ENCODE measurements at regions not wholly inside any gene's neighbourhood (a gene's known extent, or its start where the extent isn't known, plus 50 kb on each side); places are given as distances from the start of the nearest gene placed in this dataset.
"Not testable (repeated sequence)": the region's sequence is repeated elsewhere in the genome, so short reads cannot be mapped to it uniquely, and the experiment has no call there.

- DNase-seq (ENCODE audit: low read depth in 2 of 2): no peak
Observed at GRCh38 chr20:7770578-7770977, 169.7 kb downstream of the HAO1 start.

GRCh38 chr20:7772371-7772770 lies 167.9 kb downstream of the HAO1 start:
- DNase-seq (ENCODE audit: low read depth in 2 of 2): no peak

- no peak for DNase-seq (ENCODE audit: low read depth in 2 of 2)
Observed at GRCh38 chr20:7773511-7773910, 166.7 kb downstream of the HAO1 start.

- DNase-seq (ENCODE audit: low read depth in 2 of 2): no peak
Observed at GRCh38 chr20:7775072-7775471, 165.2 kb downstream of the HAO1 start.

- DNase-seq (ENCODE audit: low read depth in 2 of 2): no peak
Observed at GRCh38 chr20:7776148-7776547, 164.1 kb downstream of the HAO1 start.

GRCh38 chr20:7790189-7790588 lies 150.1 kb downstream of the HAO1 start:
- no peak for DNase-seq (ENCODE audit: low read depth in 2 of 2)

GRCh38 chr20:7792150-7792869 lies 147.9 kb downstream of the HAO1 start:
- no peak for DNase-seq (ENCODE audit: low read depth in 2 of 2)

- no peak for DNase-seq (ENCODE audit: low read depth in 2 of 2)
Observed at GRCh38 chr20:7798176-7798575, 142.1 kb downstream of the HAO1 start.

GRCh38 chr20:7799862-7800261 lies 140.4 kb downstream of the HAO1 start:
- no peak for DNase-seq (ENCODE audit: low read depth in 2 of 2)

GRCh38 chr20:7803411-7804151 lies 136.7 kb downstream of the HAO1 start:
- not testable (repeated sequence) for DNase-seq (ENCODE audit: low read depth in 2 of 2)

GRCh38 chr20:7806831-7807230 lies 133.4 kb downstream of the HAO1 start:
- DNase-seq (ENCODE audit: low read depth in 2 of 2): no peak

- no peak for DNase-seq (ENCODE audit: low read depth in 2 of 2)
Observed at GRCh38 chr20:7817286-7817685, 123.0 kb downstream of the HAO1 start.

- DNase-seq (ENCODE audit: low read depth in 2 of 2): no peak
Observed at GRCh38 chr20:7818477-7818876, 121.8 kb downstream of the HAO1 start.

GRCh38 chr20:7820897-7821296 lies 119.4 kb downstream of the HAO1 start:
- no peak for DNase-seq (ENCODE audit: low read depth in 2 of 2)

- no peak for DNase-seq (ENCODE audit: low read depth in 2 of 2)
Observed at GRCh38 chr20:7822772-7823171, 117.5 kb downstream of the HAO1 start.

- DNase-seq (ENCODE audit: low read depth in 2 of 2): no peak
Observed at GRCh38 chr20:7828437-7828836, 111.8 kb downstream of the HAO1 start.

- DNase-seq (ENCODE audit: low read depth in 2 of 2): no peak
Observed at GRCh38 chr20:7829031-7829430, 111.2 kb downstream of the HAO1 start.

GRCh38 chr20:7829776-7830175 lies 110.5 kb downstream of the HAO1 start:
- no peak for DNase-seq (ENCODE audit: low read depth in 2 of 2)
